ENCODE measurements at regions not wholly inside any gene's neighbourhood (a gene's known extent, or its start where the extent isn't known, plus 50 kb on each side); places are given as distances from the start of the nearest gene placed in this dataset.

DNA sequence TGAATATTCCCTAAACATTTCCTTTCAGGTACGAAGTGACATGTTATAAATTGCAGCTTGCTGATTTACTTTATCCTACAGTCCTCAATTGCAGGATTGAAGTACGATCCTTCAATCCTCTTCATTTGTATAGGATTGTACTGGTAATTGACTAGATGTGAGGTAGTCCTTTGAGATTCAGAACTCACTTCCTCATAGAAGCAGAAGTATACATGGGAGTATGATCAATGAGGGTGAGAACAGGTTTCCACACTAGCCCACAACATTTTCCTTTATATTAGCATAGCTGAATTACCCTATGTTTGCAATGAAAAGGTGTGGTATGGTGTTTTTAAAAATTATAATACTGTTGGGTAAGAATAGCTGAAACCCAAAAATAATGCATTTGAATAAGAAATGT is 160.0 kb upstream of the UMPS start:
- Histone ChIP-seq H3K9me3 (ENCODE audit: insufficient read depth, low read depth, low read length) (no peaks in the 10 kb centered on the region), H4K20me1 (ENCODE audit: insufficient read depth, low read length, poor library complexity, severe bottlenecking) (no peaks in the 10 kb centered on the region), H3K4me2 (ENCODE audit: low read depth, low read length, poor library complexity, severe bottlenecking) (no peak overlapping the region), H3K9me2 (replicated peaks; ENCODE audit: low read depth, low read length) (no peaks in the 10 kb centered on the region), H3K4me1 (ENCODE audit: insufficient read depth, low read length, poor library complexity, severe bottlenecking) (peaks cover 3% of the 10 kb centered on the region), H3K9ac (ENCODE audit: low read depth, low read length, poor library complexity, severe bottlenecking) (no peak overlapping the region), H2AFZ (ENCODE audit: low read length) (no peak overlapping the region), H3K27me3 (ENCODE audit: insufficient read depth, low read length, poor library complexity, severe bottlenecking) (no peaks in the 10 kb centered on the region), H3K36me3 (ENCODE audit: insufficient read depth, low read length) (no peaks in the 10 kb centered on the region), H3K4me3 (ENCODE audit: low read length, poor library complexity, severe bottlenecking) (no peak overlapping the region), H3F3A (ENCODE audit: low read depth) (no peaks in the 10 kb centered on the region), H3K79me2 (ENCODE audit: insufficient read depth, low read length) (no peaks in the 10 kb centered on the region)
- no peak for TF ChIP-seq EZH2phosphoT487 (IDR thresholded peaks at IDR 0.05; ENCODE audit: borderline replicate concordance)
- no peak for TF ChIP-seq CTCF (conservative IDR thresholded peaks at IDR 0.05; ENCODE audit: low read length)

DNA sequence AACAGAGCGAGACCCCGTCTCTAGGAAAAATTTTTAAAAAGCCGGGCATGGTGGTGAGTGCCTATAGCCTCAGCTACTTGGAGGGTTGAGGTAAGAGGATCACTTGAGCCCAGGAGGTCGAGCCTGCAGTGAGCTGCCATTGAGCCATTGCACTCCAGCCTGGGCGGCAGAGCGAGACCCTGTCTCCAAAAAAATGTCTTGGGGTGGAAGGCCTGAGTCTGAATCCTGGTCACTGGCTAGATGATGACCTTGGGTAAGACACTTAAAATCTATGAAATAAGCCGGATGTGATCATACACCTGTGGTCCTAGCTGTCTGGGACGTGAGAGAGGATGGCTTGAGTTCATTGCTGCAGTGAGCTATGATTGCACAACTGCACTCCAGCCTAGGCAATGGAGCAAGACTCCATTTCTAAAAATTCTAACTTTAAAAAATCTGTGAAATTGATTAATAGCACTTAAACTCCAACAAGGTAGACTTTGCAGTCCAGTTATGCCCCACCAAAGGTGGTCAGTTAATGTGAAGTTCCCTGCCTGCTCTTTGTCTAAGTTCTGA is 157.3 kb upstream of the UMPS start:
- no peaks in the 10 kb centered on the region for H3K9me3 ChIP-seq (ENCODE audit: insufficient read depth, low read depth, low read length)
- H3K4me1 ChIP-seq (ENCODE audit: insufficient read depth, low read length, poor library complexity, severe bottlenecking) = peaks cover 8% of the 10 kb centered on the region
- no peak overlapping the region for H3K4me3 ChIP-seq (ENCODE audit: low read length, poor library complexity, severe bottlenecking)
- no peaks in the 10 kb centered on the region for H3K36me3 ChIP-seq (ENCODE audit: insufficient read depth, low read length)
- H3K9me2 ChIP-seq (replicated peaks; ENCODE audit: low read depth, low read length) = no peaks in the 10 kb centered on the region
- no peak overlapping the region for H3K4me2 ChIP-seq (ENCODE audit: low read depth, low read length, poor library complexity, severe bottlenecking)
- TF ChIP-seq EZH2phosphoT487 (IDR thresholded peaks at IDR 0.05; ENCODE audit: borderline replicate concordance) (no peak), CTCF (conservative IDR thresholded peaks at IDR 0.05; ENCODE audit: low read length) (no peak)
- no peaks in the 10 kb centered on the region for H3F3A ChIP-seq (ENCODE audit: low read depth)
- H3K9ac ChIP-seq (ENCODE audit: low read depth, low read length, poor library complexity, severe bottlenecking) = no peak overlapping the region
- no peaks in the 10 kb centered on the region for H3K79me2 ChIP-seq (ENCODE audit: insufficient read depth, low read length)
- no peaks in the 10 kb centered on the region for H3K27me3 ChIP-seq (ENCODE audit: insufficient read depth, low read length, poor library complexity, severe bottlenecking)
- no peaks in the 10 kb centered on the region for H4K20me1 ChIP-seq (ENCODE audit: insufficient read depth, low read length, poor library complexity, severe bottlenecking)
- no peak overlapping the region for H2AFZ ChIP-seq (ENCODE audit: low read length)

DNA sequence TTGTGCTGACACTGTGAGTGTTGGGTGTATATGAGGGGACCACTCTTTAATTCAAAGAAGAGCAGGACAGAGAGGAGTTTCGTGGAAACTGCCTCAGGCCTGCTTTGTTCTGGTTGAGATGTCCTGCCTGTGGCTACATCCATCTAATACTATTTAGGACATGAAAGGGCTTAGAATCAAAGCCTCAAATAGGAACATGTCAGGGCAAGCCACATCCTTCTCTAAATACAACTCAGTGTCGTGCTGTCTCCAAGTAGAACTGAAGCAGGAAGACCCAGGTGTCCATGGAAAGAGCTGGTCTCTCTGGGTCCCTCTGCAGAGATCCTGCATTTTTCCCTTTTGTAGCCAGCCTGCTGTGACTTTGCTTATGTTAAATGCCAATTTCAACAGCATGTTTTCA is 156.2 kb upstream of the UMPS start:
- Histone ChIP-seq H3K4me2 (ENCODE audit: low read depth, low read length, poor library complexity, severe bottlenecking) (no peak overlapping the region), H3K36me3 (ENCODE audit: insufficient read depth, low read length) (no peaks in the 10 kb centered on the region), H3K79me2 (ENCODE audit: insufficient read depth, low read length) (no peaks in the 10 kb centered on the region), H3K9ac (ENCODE audit: low read depth, low read length, poor library complexity, severe bottlenecking) (no peak overlapping the region), H4K20me1 (ENCODE audit: insufficient read depth, low read length, poor library complexity, severe bottlenecking) (no peaks in the 10 kb centered on the region), H3K9me3 (ENCODE audit: insufficient read depth, low read depth, low read length) (no peaks in the 10 kb centered on the region), H3F3A (ENCODE audit: low read depth) (no peaks in the 10 kb centered on the region), H3K4me1 (ENCODE audit: insufficient read depth, low read length, poor library complexity, severe bottlenecking) (peaks cover 8% of the 10 kb centered on the region), H3K9me2 (replicated peaks; ENCODE audit: low read depth, low read length) (no peaks in the 10 kb centered on the region), H3K27me3 (ENCODE audit: insufficient read depth, low read length, poor library complexity, severe bottlenecking) (no peaks in the 10 kb centered on the region), H2AFZ (ENCODE audit: low read length) (no peak overlapping the region), H3K4me3 (ENCODE audit: low read length, poor library complexity, severe bottlenecking) (no peak overlapping the region)
- TF ChIP-seq EZH2phosphoT487 (IDR thresholded peaks at IDR 0.05; ENCODE audit: borderline replicate concordance) (no peak), CTCF (conservative IDR thresholded peaks at IDR 0.05; ENCODE audit: low read length) (no peak)

Data from Loucy (cell line).